Ovary (tissue), 3 donors: ENCODE measurements at regions not wholly inside any gene's neighbourhood (a gene's known extent, or its start where the extent isn't known, plus 50 kb on each side); places are given as distances from the start of the nearest gene placed in this dataset.

ENCODE experiments used
- EP300 ChIP-seq: sonication (generic); formaldehyde crosslinking; IDR thresholded peaks from one replicate; pipeline ENCODE4 v1.6.1; 2017; ENCODE audit warnings: antibody characterized with exemption
- POLR2A ChIP-seq: fragments of 450-650 bp; IDR thresholded peaks from one replicate; pipeline ENCODE4 v1.6.1; 2017; ENCODE audit warnings: antibody characterized with exemption, mild to moderate bottlenecking, moderate library complexity
- TF ChIP-seq, protein P1 (sequence below), 3 donors: fragments of 450-650 bp in 2 of 3; fragments of 200-600 bp in 1 of 3; IDR thresholded peaks; one replicate each; pipeline versions ENCODE4 v1.5.1 to v1.8.0; 2016 to 2022; ENCODE audit warnings: antibody characterized with exemption in 3 of 3, mild to moderate bottlenecking in 1 of 3
- donor health status: DM: no; HTN: no; CAD: no.

DNA sequence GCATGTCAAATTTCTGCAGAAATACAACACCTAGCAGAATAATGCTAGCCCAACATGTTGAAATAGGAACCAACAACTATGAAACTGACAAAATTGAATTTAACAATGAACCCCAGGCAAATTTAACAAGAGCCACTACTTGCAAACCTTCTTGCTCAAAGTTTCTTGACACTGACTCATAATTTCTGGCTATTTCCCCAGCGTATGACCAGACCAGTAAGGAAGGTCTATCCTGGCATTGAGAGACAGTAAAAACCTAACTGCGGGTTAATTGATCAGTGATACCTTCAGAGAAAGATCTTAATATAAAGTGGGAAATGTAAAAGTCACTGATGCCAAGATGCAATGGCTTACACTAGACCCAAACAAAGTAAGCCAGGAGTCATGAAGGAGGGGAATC is 510.1 kb downstream of the ARL4A start:
- TF ChIP-seq POLR2A (no peak), EP300 (no peak)
- TF ChIP-seq, protein P1, sequence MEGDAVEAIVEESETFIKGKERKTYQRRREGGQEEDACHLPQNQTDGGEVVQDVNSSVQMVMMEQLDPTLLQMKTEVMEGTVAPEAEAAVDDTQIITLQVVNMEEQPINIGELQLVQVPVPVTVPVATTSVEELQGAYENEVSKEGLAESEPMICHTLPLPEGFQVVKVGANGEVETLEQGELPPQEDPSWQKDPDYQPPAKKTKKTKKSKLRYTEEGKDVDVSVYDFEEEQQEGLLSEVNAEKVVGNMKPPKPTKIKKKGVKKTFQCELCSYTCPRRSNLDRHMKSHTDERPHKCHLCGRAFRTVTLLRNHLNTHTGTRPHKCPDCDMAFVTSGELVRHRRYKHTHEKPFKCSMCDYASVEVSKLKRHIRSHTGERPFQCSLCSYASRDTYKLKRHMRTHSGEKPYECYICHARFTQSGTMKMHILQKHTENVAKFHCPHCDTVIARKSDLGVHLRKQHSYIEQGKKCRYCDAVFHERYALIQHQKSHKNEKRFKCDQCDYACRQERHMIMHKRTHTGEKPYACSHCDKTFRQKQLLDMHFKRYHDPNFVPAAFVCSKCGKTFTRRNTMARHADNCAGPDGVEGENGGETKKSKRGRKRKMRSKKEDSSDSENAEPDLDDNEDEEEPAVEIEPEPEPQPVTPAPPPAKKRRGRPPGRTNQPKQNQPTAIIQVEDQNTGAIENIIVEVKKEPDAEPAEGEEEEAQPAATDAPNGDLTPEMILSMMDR (IDR thresholded peaks at IDR 0.05), result no peak
